ENCODE measurements at regions not wholly inside any gene's neighbourhood (a gene's known extent, or its start where the extent isn't known, plus 50 kb on each side); places are given as distances from the start of the nearest gene placed in this dataset.

GRCh38 chr6:100289285-100289684, 175.4 kb downstream of the SIM1 start:
- no peaks in the 10 kb centered on the region for H3F3A ChIP-seq (ENCODE audit: insufficient read depth)
- H2AFZ ChIP-seq (ENCODE audit: low read depth, low read length, severe bottlenecking) = no peak overlapping the region
- H3K4me3 ChIP-seq (ENCODE audit: insufficient read depth, low read length, poor library complexity, severe bottlenecking) = no peak overlapping the region
- H3K9me2 ChIP-seq (replicated peaks; ENCODE audit: insufficient read depth, low read length) = no peaks in the 10 kb centered on the region
- TF ChIP-seq CTCF (IDR thresholded peaks at IDR 0.05; ENCODE audit: insufficient read depth, low read length, poor library complexity, severe bottlenecking) (no peak), EZH2phosphoT487 (conservative IDR thresholded peaks at IDR 0.05; ENCODE audit: low read length) (no peak)
- no peaks in the 10 kb centered on the region for H3K36me3 ChIP-seq (ENCODE audit: low read length)
- no peak overlapping the region for H3K9ac ChIP-seq (ENCODE audit: low read length)
- no peaks in the 10 kb centered on the region for H3K79me2 ChIP-seq (ENCODE audit: insufficient read depth, low read length)
- H3K4me2 ChIP-seq (ENCODE audit: low read depth, low read length, poor library complexity, severe bottlenecking) = no peak overlapping the region
- no peak overlapping the region for H3K27ac ChIP-seq (ENCODE audit: low read depth, low read length)
- H3K27me3 ChIP-seq (ENCODE audit: low read length) = no peaks in the 10 kb centered on the region
- no peaks in the 10 kb centered on the region for H3K9me3 ChIP-seq (ENCODE audit: insufficient read depth, low read length)
- H4K20me1 ChIP-seq (ENCODE audit: low read depth, low read length) = no peaks in the 10 kb centered on the region

GRCh38 chr6:100288311-100288710, 176.4 kb downstream of the SIM1 start:
- H3K9me2 ChIP-seq (replicated peaks; ENCODE audit: insufficient read depth, low read length) = no peaks in the 10 kb centered on the region
- no peak for TF ChIP-seq EZH2phosphoT487 (conservative IDR thresholded peaks at IDR 0.05; ENCODE audit: low read length)
- no peak for TF ChIP-seq CTCF (IDR thresholded peaks at IDR 0.05; ENCODE audit: insufficient read depth, low read length, poor library complexity, severe bottlenecking)

GRCh38 chr6:100283285-100283684, 181.4 kb downstream of the SIM1 start:
- no peaks in the 10 kb centered on the region for H4K20me1 ChIP-seq (ENCODE audit: low read depth, low read length)
- H3K9ac ChIP-seq (ENCODE audit: low read length) = no peak overlapping the region
- no peak overlapping the region for H3K4me2 ChIP-seq (ENCODE audit: low read depth, low read length, poor library complexity, severe bottlenecking)
- no peaks in the 10 kb centered on the region for H3K27me3 ChIP-seq (ENCODE audit: low read length)
- TF ChIP-seq CTCF (IDR thresholded peaks at IDR 0.05; ENCODE audit: insufficient read depth, low read length, poor library complexity, severe bottlenecking) (no peak), EZH2phosphoT487 (conservative IDR thresholded peaks at IDR 0.05; ENCODE audit: low read length) (no peak)
- no peak overlapping the region for H3K4me3 ChIP-seq (ENCODE audit: insufficient read depth, low read length, poor library complexity, severe bottlenecking)
- no peak overlapping the region for H2AFZ ChIP-seq (ENCODE audit: low read depth, low read length, severe bottlenecking)
- no peaks in the 10 kb centered on the region for H3K9me3 ChIP-seq (ENCODE audit: insufficient read depth, low read length)
- no peaks in the 10 kb centered on the region for H3K36me3 ChIP-seq (ENCODE audit: low read length)
- H3F3A ChIP-seq (ENCODE audit: insufficient read depth) = no peaks in the 10 kb centered on the region
- no peak overlapping the region for H3K27ac ChIP-seq (ENCODE audit: low read depth, low read length)
- H3K79me2 ChIP-seq (ENCODE audit: insufficient read depth, low read length) = no peaks in the 10 kb centered on the region
- H3K9me2 ChIP-seq (replicated peaks; ENCODE audit: insufficient read depth, low read length) = no peaks in the 10 kb centered on the region

More at GRCh38 chr6:100288311-100288710, 176.4 kb downstream of the SIM1 start:
- H3K27me3 ChIP-seq (ENCODE audit: low read length) = no peaks in the 10 kb centered on the region
- H3F3A ChIP-seq (ENCODE audit: insufficient read depth) = no peaks in the 10 kb centered on the region
- no peak overlapping the region for H2AFZ ChIP-seq (ENCODE audit: low read depth, low read length, severe bottlenecking)
- no peak overlapping the region for H3K9ac ChIP-seq (ENCODE audit: low read length)
- H3K36me3 ChIP-seq (ENCODE audit: low read length) = no peaks in the 10 kb centered on the region
- H3K4me3 ChIP-seq (ENCODE audit: insufficient read depth, low read length, poor library complexity, severe bottlenecking) = no peak overlapping the region
- no peak overlapping the region for H3K4me2 ChIP-seq (ENCODE audit: low read depth, low read length, poor library complexity, severe bottlenecking)
- H3K9me3 ChIP-seq (ENCODE audit: insufficient read depth, low read length) = no peaks in the 10 kb centered on the region
- no peak overlapping the region for H3K27ac ChIP-seq (ENCODE audit: low read depth, low read length)
- H4K20me1 ChIP-seq (ENCODE audit: low read depth, low read length) = no peaks in the 10 kb centered on the region
- H3K79me2 ChIP-seq (ENCODE audit: insufficient read depth, low read length) = no peaks in the 10 kb centered on the region
